WTC11 (cell line): ENCODE measurements at regions not wholly inside any gene's neighbourhood (a gene's known extent, or its start where the extent isn't known, plus 50 kb on each side); places are given as distances from the start of the nearest gene placed in this dataset.

Experiments
- CREB1 ChIP-seq: sonication (generic); formaldehyde crosslinking; IDR thresholded peaks from 2 replicates; pipeline ENCODE4 v1.8.0; 2023; ENCODE audit warnings: mild to moderate bottlenecking, missing genetic modification reagents
- CTCF ChIP-seq: fragments of 200-600 bp; IDR thresholded peaks from 2 replicates; pipeline ENCODE4 v1.8.0; 2022; ENCODE audit warnings: antibody characterized with exemption
- ETV6 ChIP-seq: sonication (generic); formaldehyde crosslinking; IDR thresholded peaks from 2 replicates; pipeline ENCODE4 v1.8.1; 2022; ENCODE audit warnings: mild to moderate bottlenecking, missing genetic modification reagents
- GABPB1 ChIP-seq: sonication (generic); formaldehyde crosslinking; IDR thresholded peaks from 2 replicates; pipeline ENCODE4 v1.8.1; 2023; ENCODE audit warnings: mild to moderate bottlenecking, missing genetic modification reagents
- GTF2I ChIP-seq: fragments of 250-450 bp; sonication (Bioruptor Pico); conservative IDR thresholded peaks from 2 replicates; pipeline ENCODE4 v1.4.0; 2021; ENCODE audit warnings: mild to moderate bottlenecking
- NFE2L1 ChIP-seq: sonication (generic); formaldehyde crosslinking; IDR thresholded peaks from 2 replicates; pipeline ENCODE4 v1.8.1; 2023; ENCODE audit warnings: missing genetic modification reagents
- NR3C1 ChIP-seq: sonication (generic); formaldehyde crosslinking; conservative IDR thresholded peaks from 2 replicates; pipeline ENCODE4 v1.8.1; 2023; ENCODE audit warnings: low read depth, mild to moderate bottlenecking, missing genetic modification reagents
- PRDM15 ChIP-seq: sonication (generic); formaldehyde crosslinking; IDR thresholded peaks from 2 replicates; pipeline ENCODE4 v1.8.0; 2022; ENCODE audit warnings: missing genetic modification reagents
- SMAD3 ChIP-seq: sonication (generic); formaldehyde crosslinking; IDR thresholded peaks from 2 replicates; pipeline ENCODE4 v1.8.0; 2022; ENCODE audit warnings: missing genetic modification reagents, mild to moderate bottlenecking, borderline replicate concordance
- TEAD1 ChIP-seq: sonication (generic); formaldehyde crosslinking; IDR thresholded peaks from 2 replicates; pipeline ENCODE4 v1.8.0; 2022; ENCODE audit warnings: mild to moderate bottlenecking, missing genetic modification reagents
- ZNF232 ChIP-seq: sonication (generic); formaldehyde crosslinking; IDR thresholded peaks from 2 replicates; pipeline ENCODE4 v1.8.0; 2022; ENCODE audit warnings: mild to moderate bottlenecking, missing genetic modification reagents
- TF ChIP-seq, protein P1 (sequence below): sonication (generic); formaldehyde crosslinking; IDR thresholded peaks from 2 replicates; pipeline ENCODE4 v1.8.1; 2023; ENCODE audit warnings: mild to moderate bottlenecking, missing genetic modification reagents, moderate library complexity

- TF ChIP-seq ETV6 (CRISPR knock-in tag) (no peak), GTF2I (CRISPR knock-in tag) (no peak), CREB1 (CRISPR knock-in tag) (no peak), PRDM15 (CRISPR knock-in tag) (no peak), CTCF (no peak), SMAD3 (CRISPR knock-in tag) (no peak), NFE2L1 (CRISPR knock-in tag) (no peak), TEAD1 (no peak), ZNF232 (CRISPR knock-in tag) (no peak), NR3C1 (CRISPR knock-in tag) (no peak), GABPB1 (CRISPR knock-in tag) (no peak)
- TF ChIP-seq, protein P1, sequence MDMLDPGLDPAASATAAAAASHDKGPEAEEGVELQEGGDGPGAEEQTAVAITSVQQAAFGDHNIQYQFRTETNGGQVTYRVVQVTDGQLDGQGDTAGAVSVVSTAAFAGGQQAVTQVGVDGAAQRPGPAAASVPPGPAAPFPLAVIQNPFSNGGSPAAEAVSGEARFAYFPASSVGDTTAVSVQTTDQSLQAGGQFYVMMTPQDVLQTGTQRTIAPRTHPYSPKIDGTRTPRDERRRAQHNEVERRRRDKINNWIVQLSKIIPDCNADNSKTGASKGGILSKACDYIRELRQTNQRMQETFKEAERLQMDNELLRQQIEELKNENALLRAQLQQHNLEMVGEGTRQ: no peak
Measured at GRCh38 chr12:119259484-119259883, 75.0 kb upstream of the CCDC60 start.
